ENCODE measurements at regions not wholly inside any gene's neighbourhood (a gene's known extent, or its start where the extent isn't known, plus 50 kb on each side); places are given as distances from the start of the nearest gene placed in this dataset.

- Histone ChIP-seq H3K4me2 (ENCODE audit: low read depth, low read length, poor library complexity, severe bottlenecking) (no peak overlapping the region), H3K36me3 (ENCODE audit: insufficient read depth, low read length) (no peaks in the 10 kb centered on the region), H3K9me2 (replicated peaks; ENCODE audit: low read depth, low read length) (no peaks in the 10 kb centered on the region), H3F3A (ENCODE audit: low read depth) (no peaks in the 10 kb centered on the region), H2AFZ (ENCODE audit: low read length) (no peak overlapping the region), H3K27me3 (ENCODE audit: insufficient read depth, low read length, poor library complexity, severe bottlenecking) (no peaks in the 10 kb centered on the region), H3K4me1 (ENCODE audit: insufficient read depth, low read length, poor library complexity, severe bottlenecking) (no peaks in the 10 kb centered on the region), H3K9ac (ENCODE audit: low read depth, low read length, poor library complexity, severe bottlenecking) (no peak overlapping the region), H4K20me1 (ENCODE audit: insufficient read depth, low read length, poor library complexity, severe bottlenecking) (no peaks in the 10 kb centered on the region), H3K4me3 (ENCODE audit: low read length, poor library complexity, severe bottlenecking) (no peak overlapping the region), H3K9me3 (ENCODE audit: insufficient read depth, low read depth, low read length) (no peaks in the 10 kb centered on the region), H3K79me2 (ENCODE audit: insufficient read depth, low read length) (no peaks in the 10 kb centered on the region)
- TF ChIP-seq EZH2phosphoT487 (IDR thresholded peaks at IDR 0.05; ENCODE audit: borderline replicate concordance) = no peak
- TF ChIP-seq CTCF (conservative IDR thresholded peaks at IDR 0.05; ENCODE audit: low read length) = no peak
Measured at GRCh38 chr7:121810831-121811672, 61.9 kb upstream of the PTPRZ1 start.

- H2AFZ ChIP-seq (ENCODE audit: low read length) = no peak overlapping the region
Measured at GRCh38 chr7:121807078-121807477, 65.9 kb upstream of the PTPRZ1 start.

GRCh38 chr7:121803039-121803438, 69.9 kb upstream of the PTPRZ1 start:
- TF ChIP-seq EZH2phosphoT487 (IDR thresholded peaks at IDR 0.05; ENCODE audit: borderline replicate concordance) (no peak), CTCF (conservative IDR thresholded peaks at IDR 0.05; ENCODE audit: low read length) (no peak)
- Histone ChIP-seq H3K4me2 (ENCODE audit: low read depth, low read length, poor library complexity, severe bottlenecking) (no peak overlapping the region), H3K79me2 (ENCODE audit: insufficient read depth, low read length) (no peaks in the 10 kb centered on the region), H3K4me1 (ENCODE audit: insufficient read depth, low read length, poor library complexity, severe bottlenecking) (no peaks in the 10 kb centered on the region), H4K20me1 (ENCODE audit: insufficient read depth, low read length, poor library complexity, severe bottlenecking) (no peaks in the 10 kb centered on the region), H3K9ac (ENCODE audit: low read depth, low read length, poor library complexity, severe bottlenecking) (no peak overlapping the region), H2AFZ (ENCODE audit: low read length) (no peak overlapping the region), H3F3A (ENCODE audit: low read depth) (no peaks in the 10 kb centered on the region), H3K36me3 (ENCODE audit: insufficient read depth, low read length) (no peaks in the 10 kb centered on the region), H3K27me3 (ENCODE audit: insufficient read depth, low read length, poor library complexity, severe bottlenecking) (no peaks in the 10 kb centered on the region), H3K4me3 (ENCODE audit: low read length, poor library complexity, severe bottlenecking) (no peak overlapping the region), H3K9me2 (replicated peaks; ENCODE audit: low read depth, low read length) (no peaks in the 10 kb centered on the region), H3K9me3 (ENCODE audit: insufficient read depth, low read depth, low read length) (no peaks in the 10 kb centered on the region)

More at GRCh38 chr7:121807078-121807477, 65.9 kb upstream of the PTPRZ1 start:
- H3K36me3 ChIP-seq (ENCODE audit: insufficient read depth, low read length) = no peaks in the 10 kb centered on the region
- no peak overlapping the region for H3K4me2 ChIP-seq (ENCODE audit: low read depth, low read length, poor library complexity, severe bottlenecking)
- H4K20me1 ChIP-seq (ENCODE audit: insufficient read depth, low read length, poor library complexity, severe bottlenecking) = no peaks in the 10 kb centered on the region
- H3K9ac ChIP-seq (ENCODE audit: low read depth, low read length, poor library complexity, severe bottlenecking) = no peak overlapping the region
- TF ChIP-seq EZH2phosphoT487 (IDR thresholded peaks at IDR 0.05; ENCODE audit: borderline replicate concordance) (no peak), CTCF (conservative IDR thresholded peaks at IDR 0.05; ENCODE audit: low read length) (no peak)
- no peaks in the 10 kb centered on the region for H3K27me3 ChIP-seq (ENCODE audit: insufficient read depth, low read length, poor library complexity, severe bottlenecking)
- H3K4me3 ChIP-seq (ENCODE audit: low read length, poor library complexity, severe bottlenecking) = no peak overlapping the region
- H3K9me3 ChIP-seq (ENCODE audit: insufficient read depth, low read depth, low read length) = no peaks in the 10 kb centered on the region
- no peaks in the 10 kb centered on the region for H3F3A ChIP-seq (ENCODE audit: low read depth)
- H3K79me2 ChIP-seq (ENCODE audit: insufficient read depth, low read length) = no peaks in the 10 kb centered on the region
- H3K9me2 ChIP-seq (replicated peaks; ENCODE audit: low read depth, low read length) = no peaks in the 10 kb centered on the region
- H3K4me1 ChIP-seq (ENCODE audit: insufficient read depth, low read length, poor library complexity, severe bottlenecking) = no peaks in the 10 kb centered on the region

Data from Loucy (cell line).